ENCODE measurements at regions not wholly inside any gene's neighbourhood (a gene's known extent, or its start where the extent isn't known, plus 50 kb on each side); places are given as distances from the start of the nearest gene placed in this dataset.

- TF ChIP-seq CTCF (IDR thresholded peaks at IDR 0.05) (no peak), POLR2A (IDR thresholded peaks at IDR 0.05) (no peak)
Observed at GRCh38 chr4:115852767-115853091, 739.3 kb upstream of the NDST4 start.

Data from heart left ventricle (tissue), 13 donors.